HG03342 (cell line): ENCODE measurements at regions not wholly inside any gene's neighbourhood (a gene's known extent, or its start where the extent isn't known, plus 50 kb on each side); places are given as distances from the start of the nearest gene placed in this dataset.
"Not testable (repeated sequence)": the region's sequence is repeated elsewhere in the genome, so short reads cannot be mapped to it uniquely, and the experiment has no call there.

Experiments
- ATAC-seq: cut with Tn5 transposase; IDR thresholded peaks from one replicate; pipeline ENCODE4 v1.9.1; 2021; ENCODE audit warnings: mild to moderate bottlenecking, moderate library complexity; ENCODE audit not compliant: unreplicated experiment

- no peak for ATAC-seq
Measured at GRCh38 chr14:40758076-40758475, 848.6 kb upstream of the LRFN5 start.

- no peak for ATAC-seq
Measured at GRCh38 chr14:40757376-40757950, 849.2 kb upstream of the LRFN5 start.

- no peak for ATAC-seq
Measured at GRCh38 chr14:40733206-40733605, 873.5 kb upstream of the LRFN5 start.

GRCh38 chr14:40727107-40727506 is 879.6 kb upstream of the LRFN5 start:
- no peak for ATAC-seq

- ATAC-seq, result no peak
Measured at GRCh38 chr14:40713387-40713786, 893.3 kb upstream of the LRFN5 start.

GRCh38 chr14:40697231-40697630 is 909.4 kb upstream of the LRFN5 start:
- no peak for ATAC-seq

GRCh38 chr14:40694023-40694422 is 912.7 kb upstream of the LRFN5 start:
- ATAC-seq, result no peak

- no peak for ATAC-seq
Measured at GRCh38 chr14:40691066-40691465, 915.6 kb upstream of the LRFN5 start.

- ATAC-seq, result no peak
Measured at GRCh38 chr14:40685764-40686163, 920.9 kb upstream of the LRFN5 start.

GRCh38 chr14:40684328-40684727 is 922.3 kb upstream of the LRFN5 start:
- ATAC-seq, result no peak

GRCh38 chr14:40682131-40682913 is 924.4 kb upstream of the LRFN5 start:
- ATAC-seq, result no peak

- no peak for ATAC-seq
Measured at GRCh38 chr14:40679256-40679655, 927.4 kb upstream of the LRFN5 start.

GRCh38 chr14:40677206-40677605 is 929.5 kb upstream of the LRFN5 start:
- ATAC-seq, result not testable (repeated sequence)

- ATAC-seq, result no peak
Measured at GRCh38 chr14:40674502-40674901, 932.2 kb upstream of the LRFN5 start.

- ATAC-seq, result no peak
Measured at GRCh38 chr14:40656311-40656710, 950.4 kb upstream of the LRFN5 start.

- ATAC-seq, result no peak
Measured at GRCh38 chr14:40652089-40652691, 954.5 kb upstream of the LRFN5 start.

GRCh38 chr14:40630471-40630870 is 976.2 kb upstream of the LRFN5 start:
- no peak for ATAC-seq

GRCh38 chr14:40629551-40630137 is 977.0 kb upstream of the LRFN5 start:
- not testable (repeated sequence) for ATAC-seq

- no peak for ATAC-seq
Measured at GRCh38 chr14:40629144-40629543, 977.5 kb upstream of the LRFN5 start.

- no peak for ATAC-seq
Measured at GRCh38 chr14:40623643-40624042, 983.0 kb upstream of the LRFN5 start.

GRCh38 chr14:40618225-40618898 is 988.3 kb upstream of the LRFN5 start:
- ATAC-seq, result no peak
